CD8-positive, alpha-beta memory T cell (primary cell): ENCODE measurements at regions not wholly inside any gene's neighbourhood (a gene's known extent, or its start where the extent isn't known, plus 50 kb on each side); places are given as distances from the start of the nearest gene placed in this dataset.

ENCODE experiments used
- CTCF ChIA-PET: fragments of 350-600 bp; sonication (Branson Sonifier 250); formaldehyde crosslinking; loops from one replicate; lab custom pipeline; 2021; ENCODE audit warnings: antibody characterized with exemption; lab: Charles Lee
- POLR2A ChIA-PET: fragments of 350-600 bp; sonication (Branson Sonifier 250); formaldehyde crosslinking; loops from one replicate; lab custom pipeline; 2021; ENCODE audit warnings: antibody characterized with exemption; lab: Charles Lee
- DNase-seq, 5 donors: peaks; one replicate each; pipeline versions ENCODE4 v3.0.0 to v3.0.0-alpha.2; 2020 to 2022; ENCODE audit warnings: mixed read lengths in 1 of 5
- H3K27ac ChIP-seq: one replicate; pipeline ENCODE4 v1.7.0; 2013; ENCODE audit warnings: low read depth, mild to moderate bottlenecking, low read length, moderate library complexity
- H3K27me3 ChIP-seq: 2 replicates; pipeline ENCODE4 v1.7.0; 2013; ENCODE audit warnings: low read length, mild to moderate bottlenecking; ENCODE audit not compliant: insufficient read depth, poor library complexity, severe bottlenecking
- H3K36me3 ChIP-seq: 2 replicates; pipeline ENCODE4 v1.7.0; 2013; ENCODE audit warnings: mild to moderate bottlenecking, low read length, moderate library complexity; ENCODE audit not compliant: insufficient read depth
- H3K4me1 ChIP-seq: 2 replicates; pipeline ENCODE4 v1.7.0; 2013; ENCODE audit warnings: mild to moderate bottlenecking, low read length, moderate library complexity; ENCODE audit not compliant: insufficient read depth
- H3K4me3 ChIP-seq: 2 replicates; pipeline ENCODE4 v1.7.0; 2013; ENCODE audit warnings: mild to moderate bottlenecking, low read length
- H3K9me3 ChIP-seq: 2 replicates; pipeline ENCODE4 v1.7.0; 2013; ENCODE audit warnings: mild to moderate bottlenecking, low read length
- H3K27ac Mint-ChIP-seq, 8 donors: one replicate each; pipeline ENCODE4 v1.8.0; 2020 to 2021; ENCODE audit warnings: mixed read lengths in 8 of 8, mild to moderate bottlenecking in 6 of 8, inconsistent platforms in 3 of 8, moderate library complexity in 3 of 8
- H3K27me3 Mint-ChIP-seq, 2 donors: one replicate each; pipeline ENCODE4 v1.8.0; 2020 to 2021; ENCODE audit warnings: mixed read lengths in 2 of 2, mild to moderate bottlenecking in 1 of 2, moderate library complexity in 1 of 2
- H3K36me3 Mint-ChIP-seq, 3 donors: one replicate each; pipeline ENCODE4 v1.8.0; 2020 to 2021; ENCODE audit warnings: mixed read lengths in 3 of 3, inconsistent platforms in 1 of 3, mild to moderate bottlenecking in 1 of 3
- H3K4me1 Mint-ChIP-seq, 3 donors: one replicate each; pipeline ENCODE4 v1.8.0; 2020 to 2021; ENCODE audit warnings: mixed read lengths in 3 of 3, inconsistent platforms in 1 of 3, mild to moderate bottlenecking in 1 of 3
- H3K4me3 Mint-ChIP-seq, 7 donors: one replicate each; pipeline ENCODE4 v1.8.0; 2020 to 2021; ENCODE audit warnings: mixed read lengths in 7 of 7, mild to moderate bottlenecking in 6 of 7, moderate library complexity in 4 of 7, inconsistent platforms in 2 of 7
- H3K9me3 Mint-ChIP-seq, 5 donors: one replicate each; pipeline ENCODE4 v1.8.0; 2020 to 2022; ENCODE audit warnings: mixed read lengths in 5 of 5, mild to moderate bottlenecking in 3 of 5, moderate library complexity in 2 of 5, inconsistent platforms in 1 of 5

DNA sequence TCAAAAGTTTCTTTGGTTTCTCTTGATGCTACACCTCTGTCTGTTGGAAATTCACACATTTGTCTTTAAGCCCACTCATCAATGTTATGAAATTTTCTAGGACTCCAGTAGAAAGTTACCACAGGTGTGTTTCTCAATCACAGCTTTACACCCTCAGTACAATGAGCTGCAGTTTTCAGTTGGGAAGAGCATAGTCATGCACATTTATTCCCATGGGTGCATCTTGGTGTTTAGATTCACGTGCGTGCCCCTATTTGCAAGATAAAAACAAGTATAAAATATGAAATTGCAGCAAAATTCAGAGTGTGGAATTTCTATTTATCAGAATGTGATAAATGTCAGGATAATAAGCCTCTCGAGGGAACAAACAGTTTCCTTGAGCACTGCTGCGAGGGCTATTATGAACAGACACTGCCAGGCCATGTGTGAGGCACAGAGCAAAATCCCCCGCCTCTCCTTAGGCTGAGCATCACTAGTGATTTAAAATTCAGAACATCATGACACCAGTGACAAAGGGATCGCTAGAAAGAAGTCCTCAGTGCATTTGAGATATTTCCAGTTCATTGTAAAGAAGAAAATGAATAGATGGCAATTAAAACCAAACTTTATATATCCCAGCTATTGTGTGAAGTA lies 512.2 kb upstream of the TCF4 start:
- Mint-ChIP-seq H3K27me3 (no peaks in the 10 kb centered on the region), H3K36me3 (no peaks in the 10 kb centered on the region), H3K4me3 (no peak overlapping the region), H3K4me1 (no peaks in the 10 kb centered on the region), H3K27ac (peak overlapping the region in 1 of 8 donors; percentile 32), H3K9me3 (peaks cover 2 to 16% (median 8%) of the 10 kb centered on the region in 5 donors)
- no peaks in the 10 kb centered on the region for H3K27me3 ChIP-seq
- H3K4me3 ChIP-seq = no peak overlapping the region
- H3K36me3 ChIP-seq = no peaks in the 10 kb centered on the region
- ChIA-PET POLR2A (no interaction called here), CTCF (no interaction called here)
- H3K27ac ChIP-seq = no peak overlapping the region
- H3K4me1 ChIP-seq = no peaks in the 10 kb centered on the region
- H3K9me3 ChIP-seq = no peaks in the 10 kb centered on the region
- DNase-seq = no peak

DNA sequence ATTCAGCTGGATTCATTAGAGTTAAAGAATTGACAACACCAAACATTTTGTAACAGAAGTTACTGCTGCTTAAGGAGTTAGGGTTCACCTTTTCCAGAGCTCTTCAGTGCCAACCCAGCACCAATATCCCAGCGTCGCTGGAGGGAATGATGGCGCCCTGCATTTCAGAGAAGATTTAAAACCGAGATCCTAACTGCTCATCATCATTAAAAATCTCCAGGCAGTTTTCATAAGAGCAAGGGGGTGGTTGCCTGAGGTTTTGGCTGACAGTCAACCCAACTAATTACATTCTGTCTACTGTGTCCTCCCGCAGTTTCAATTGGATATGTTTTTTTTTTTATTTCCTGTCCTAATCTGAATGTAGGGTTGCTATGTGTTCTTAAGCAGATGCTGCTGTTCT lies 509.6 kb upstream of the TCF4 start:
- ChIA-PET CTCF (no interaction called here), POLR2A (no interaction called here)
- H3K4me1 ChIP-seq = no peaks in the 10 kb centered on the region
- Mint-ChIP-seq H3K4me3 (no peak overlapping the region), H3K36me3 (no peaks in the 10 kb centered on the region), H3K9me3 (peaks cover 1 to 5% (median 2%) of the 10 kb centered on the region in 5 donors), H3K4me1 (no peaks in the 10 kb centered on the region), H3K27ac (no peak overlapping the region), H3K27me3 (no peaks in the 10 kb centered on the region)
- no peak for DNase-seq
- no peak overlapping the region for H3K4me3 ChIP-seq
- no peaks in the 10 kb centered on the region for H3K36me3 ChIP-seq
- H3K27ac ChIP-seq = no peak overlapping the region
- H3K27me3 ChIP-seq = no peaks in the 10 kb centered on the region
- H3K9me3 ChIP-seq = no peaks in the 10 kb centered on the region

DNA sequence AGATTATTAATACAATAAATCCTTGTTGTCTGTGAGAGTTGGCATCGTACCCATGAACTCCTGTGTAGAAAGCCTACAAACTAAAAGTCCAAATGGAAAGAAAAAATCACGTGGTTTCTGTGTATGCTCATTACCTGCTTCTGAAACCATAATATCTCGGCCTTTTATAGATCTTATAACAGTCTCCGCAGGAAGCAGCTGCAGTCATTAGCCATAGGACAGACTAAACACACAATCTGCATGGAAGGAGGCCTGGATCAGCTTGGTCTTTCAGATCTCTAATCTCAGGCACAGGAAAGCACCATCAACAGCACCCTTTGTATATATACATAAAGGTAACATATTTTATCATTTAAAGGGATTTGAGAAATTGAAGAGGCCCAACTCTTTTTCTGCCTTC lies 508.9 kb upstream of the TCF4 start:
- no peak for DNase-seq
- Mint-ChIP-seq H3K36me3 (no peaks in the 10 kb centered on the region), H3K27ac (no peak overlapping the region), H3K9me3 (peaks cover 2 to 5% (median 3%) of the 10 kb centered on the region in 5 donors), H3K4me3 (no peak overlapping the region), H3K27me3 (no peaks in the 10 kb centered on the region), H3K4me1 (no peaks in the 10 kb centered on the region)
- Histone ChIP-seq H3K9me3 (no peaks in the 10 kb centered on the region), H3K4me1 (no peaks in the 10 kb centered on the region), H3K27ac (no peak overlapping the region), H3K36me3 (no peaks in the 10 kb centered on the region), H3K4me3 (no peak overlapping the region), H3K27me3 (no peaks in the 10 kb centered on the region)
- POLR2A ChIA-PET = no interaction called here
- CTCF ChIA-PET = no interaction called here

DNA sequence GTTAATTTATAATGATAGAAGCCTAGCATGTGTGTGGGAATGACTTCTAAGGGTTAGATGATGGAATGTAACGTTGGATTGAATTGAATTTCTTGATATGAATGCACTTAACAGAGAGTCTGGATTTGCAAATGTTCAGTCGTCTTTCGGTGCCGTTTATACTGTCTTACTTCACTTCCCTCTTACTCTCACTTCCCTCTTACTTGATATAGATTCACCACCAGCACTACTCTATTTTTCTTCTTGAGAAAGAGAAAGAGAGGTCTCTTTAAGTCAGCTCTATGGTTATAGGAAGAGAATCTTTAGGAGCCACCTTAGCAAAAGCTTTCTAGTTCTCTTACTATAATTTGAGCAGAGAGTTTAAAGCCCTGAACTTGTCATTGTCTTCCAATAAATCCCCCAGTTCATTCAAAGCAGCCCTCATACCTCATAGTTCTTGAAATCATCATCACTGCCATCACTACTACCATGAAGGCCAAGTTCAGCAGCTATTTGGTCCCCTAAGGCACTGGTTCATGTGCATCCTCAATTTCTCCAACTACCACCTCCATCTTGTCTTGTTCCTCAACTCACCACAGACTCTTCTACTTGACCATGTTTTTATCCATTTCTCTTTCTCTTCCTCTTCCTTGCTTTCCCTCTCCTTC lies 501.7 kb upstream of the TCF4 start:
- Histone ChIP-seq H3K4me1 (no peaks in the 10 kb centered on the region), H3K27me3 (no peaks in the 10 kb centered on the region), H3K27ac (no peak overlapping the region), H3K9me3 (no peaks in the 10 kb centered on the region), H3K4me3 (no peak overlapping the region), H3K36me3 (no peaks in the 10 kb centered on the region)
- no peaks in the 10 kb centered on the region for H3K4me1 Mint-ChIP-seq
- no peaks in the 10 kb centered on the region for H3K36me3 Mint-ChIP-seq
- peaks cover 0 to 8% (median 3%) of the 10 kb centered on the region in 5 donors for H3K9me3 Mint-ChIP-seq
- no peak overlapping the region for H3K4me3 Mint-ChIP-seq
- ChIA-PET POLR2A (no interaction called here), CTCF (no interaction called here)
- no peak for DNase-seq
- no peaks in the 10 kb centered on the region for H3K27me3 Mint-ChIP-seq
- no peak overlapping the region for H3K27ac Mint-ChIP-seq

DNA sequence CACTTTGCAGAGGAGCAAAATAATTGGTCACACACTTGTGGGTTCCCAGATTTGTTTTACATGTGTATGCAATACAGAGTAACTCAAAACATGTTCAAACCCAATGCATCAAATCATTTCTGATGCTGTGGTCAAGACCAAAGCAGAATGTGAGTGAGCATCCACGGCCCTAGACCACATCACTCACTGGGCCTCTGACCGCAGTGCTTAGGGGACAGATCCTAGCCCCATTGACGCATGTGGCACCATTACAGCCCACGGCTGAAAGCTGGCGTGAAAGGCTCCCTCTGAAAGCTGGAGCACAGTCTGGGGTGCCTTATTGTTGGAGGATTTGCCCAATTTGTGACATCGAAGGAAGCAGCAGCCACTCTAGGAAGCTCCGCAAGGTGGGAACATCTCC lies 498.8 kb upstream of the TCF4 start:
- peaks cover 0 to 10% (median 3%) of the 10 kb centered on the region in 5 donors for H3K9me3 Mint-ChIP-seq
- Histone ChIP-seq H3K36me3 (no peaks in the 10 kb centered on the region), H3K27ac (no peak overlapping the region), H3K4me3 (no peak overlapping the region), H3K27me3 (no peaks in the 10 kb centered on the region), H3K4me1 (no peaks in the 10 kb centered on the region), H3K9me3 (no peaks in the 10 kb centered on the region)
- H3K27me3 Mint-ChIP-seq = no peaks in the 10 kb centered on the region
- POLR2A ChIA-PET = no interaction called here
- no peak overlapping the region for H3K4me3 Mint-ChIP-seq
- no peaks in the 10 kb centered on the region for H3K4me1 Mint-ChIP-seq
- peaks cover 0 to 1% (median 0%) of the 10 kb centered on the region in 3 donors for H3K36me3 Mint-ChIP-seq
- H3K27ac Mint-ChIP-seq = no peak overlapping the region
- CTCF ChIA-PET = no interaction called here
- no peak for DNase-seq

DNA sequence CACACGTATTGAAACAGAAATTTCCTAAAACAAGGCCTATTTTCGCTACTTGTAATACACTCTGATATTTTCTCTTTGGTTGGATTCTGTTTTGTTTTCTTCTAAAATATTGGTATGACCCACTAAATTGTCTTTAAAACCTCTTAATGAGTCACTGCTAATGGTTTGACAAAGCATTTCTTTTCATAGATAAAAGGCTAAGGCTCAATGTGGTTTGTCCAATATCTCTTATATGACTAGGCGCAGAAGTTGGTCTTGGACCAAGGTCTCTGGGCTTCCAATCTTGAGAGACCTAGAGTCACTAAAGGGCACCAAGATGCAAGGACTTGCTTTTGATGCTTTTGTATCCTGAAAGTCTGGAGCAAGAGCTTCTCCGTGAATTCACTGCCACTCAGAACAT lies 498.2 kb upstream of the TCF4 start:
- no peak for DNase-seq
- Mint-ChIP-seq H3K4me1 (no peaks in the 10 kb centered on the region), H3K27me3 (no peaks in the 10 kb centered on the region)

DNA sequence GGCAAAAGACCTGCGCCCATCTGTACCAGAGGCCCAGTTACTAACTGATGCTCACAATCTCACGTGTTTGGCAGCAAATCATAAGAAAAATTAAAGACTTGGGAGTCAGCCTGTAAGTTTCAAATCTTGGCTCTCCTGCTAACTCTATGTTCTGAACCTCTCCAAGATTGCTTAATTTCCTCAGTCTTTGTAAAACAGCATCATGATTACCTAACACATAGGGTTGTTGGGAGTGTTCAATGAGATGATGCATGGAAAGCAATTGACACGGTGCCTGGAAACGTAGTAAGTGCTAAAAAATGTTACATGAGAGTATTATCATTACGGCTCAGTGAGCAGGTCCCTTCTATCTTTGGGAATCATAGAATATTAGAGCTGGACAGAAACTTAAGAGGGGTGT lies 497.6 kb upstream of the TCF4 start:
- ChIA-PET CTCF (no interaction called here), POLR2A (no interaction called here)
- H3K4me1 ChIP-seq = no peaks in the 10 kb centered on the region
- H3K27me3 Mint-ChIP-seq = no peaks in the 10 kb centered on the region
- H3K27ac ChIP-seq = no peak overlapping the region
- no peaks in the 10 kb centered on the region for H3K4me1 Mint-ChIP-seq
- peaks cover 0 to 1% (median 0%) of the 10 kb centered on the region in 3 donors for H3K36me3 Mint-ChIP-seq
- no peaks in the 10 kb centered on the region for H3K9me3 ChIP-seq
- H3K27me3 ChIP-seq = no peaks in the 10 kb centered on the region
- no peaks in the 10 kb centered on the region for H3K36me3 ChIP-seq
- H3K4me3 ChIP-seq = no peak overlapping the region
- H3K4me3 Mint-ChIP-seq = no peak overlapping the region
- no peak overlapping the region for H3K27ac Mint-ChIP-seq
- DNase-seq = no peak
- H3K9me3 Mint-ChIP-seq = peaks cover 0 to 12% (median 3%) of the 10 kb centered on the region in 5 donors

More for the DNA sequence above, 498.2 kb upstream of the TCF4 start:
- Histone ChIP-seq H3K36me3 (no peaks in the 10 kb centered on the region), H3K4me1 (no peaks in the 10 kb centered on the region), H3K4me3 (no peak overlapping the region), H3K27ac (no peak overlapping the region), H3K27me3 (no peaks in the 10 kb centered on the region), H3K9me3 (no peaks in the 10 kb centered on the region)
- Mint-ChIP-seq H3K9me3 (peaks cover 0 to 10% (median 3%) of the 10 kb centered on the region in 5 donors), H3K36me3 (peaks cover 0 to 1% (median 0%) of the 10 kb centered on the region in 3 donors), H3K4me3 (no peak overlapping the region), H3K27ac (no peak overlapping the region)
- ChIA-PET CTCF (no interaction called here), POLR2A (no interaction called here)

DNA sequence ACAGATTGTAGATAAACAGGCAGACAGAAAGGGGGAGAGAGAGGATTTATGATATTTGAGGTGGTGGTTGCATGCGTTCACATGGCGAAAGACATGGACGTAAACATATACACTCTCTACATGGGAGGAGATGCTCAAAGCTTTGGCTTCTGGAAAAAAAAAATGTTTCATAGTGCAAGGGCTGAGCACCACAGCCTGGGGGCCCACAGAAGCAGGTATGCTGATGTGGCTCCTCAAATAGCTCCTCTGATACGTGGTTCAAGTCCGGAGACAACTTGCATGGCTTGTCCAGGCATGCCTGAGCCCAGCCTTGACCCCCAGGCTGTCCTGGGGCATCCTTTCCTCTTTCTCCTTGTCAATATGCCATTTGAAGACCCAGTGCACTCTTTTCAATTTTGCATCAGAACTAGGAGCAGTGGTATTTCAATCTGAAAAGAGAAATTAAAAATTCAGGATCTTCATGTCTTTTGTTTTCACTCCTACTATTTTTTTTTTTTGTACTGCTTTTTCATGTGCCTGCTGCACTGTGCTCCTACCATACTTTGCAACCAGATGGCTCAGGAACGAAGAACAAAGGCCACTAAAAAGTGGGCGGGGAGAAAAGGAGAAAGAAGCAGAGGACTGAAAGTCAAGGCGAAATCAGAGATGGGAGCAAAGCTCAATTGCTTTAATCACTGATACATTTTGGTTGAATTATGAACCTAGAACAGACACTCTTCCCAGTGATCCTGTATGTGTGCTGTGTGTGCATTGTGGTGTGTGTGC lies 495.7 kb upstream of the TCF4 start:
- H3K27ac ChIP-seq = no peak overlapping the region
- peaks cover 0 to 1% (median 0%) of the 10 kb centered on the region in 3 donors for H3K36me3 Mint-ChIP-seq
- no peaks in the 10 kb centered on the region for H3K27me3 ChIP-seq
- H3K4me3 ChIP-seq = no peak overlapping the region
- no peak overlapping the region for H3K27ac Mint-ChIP-seq
- no peaks in the 10 kb centered on the region for H3K9me3 ChIP-seq
- DNase-seq = no peak
- ChIA-PET POLR2A (no interaction called here), CTCF (no interaction called here)
- no peaks in the 10 kb centered on the region for H3K27me3 Mint-ChIP-seq
- peaks cover 0 to 10% (median 3%) of the 10 kb centered on the region in 5 donors for H3K9me3 Mint-ChIP-seq
- no peak overlapping the region for H3K4me3 Mint-ChIP-seq
- H3K4me1 ChIP-seq = no peaks in the 10 kb centered on the region
- H3K36me3 ChIP-seq = no peaks in the 10 kb centered on the region
- H3K4me1 Mint-ChIP-seq = no peaks in the 10 kb centered on the region
